ENCODE measurements at regions not wholly inside any gene's neighbourhood (a gene's known extent, or its start where the extent isn't known, plus 50 kb on each side); places are given as distances from the start of the nearest gene placed in this dataset.

DNA sequence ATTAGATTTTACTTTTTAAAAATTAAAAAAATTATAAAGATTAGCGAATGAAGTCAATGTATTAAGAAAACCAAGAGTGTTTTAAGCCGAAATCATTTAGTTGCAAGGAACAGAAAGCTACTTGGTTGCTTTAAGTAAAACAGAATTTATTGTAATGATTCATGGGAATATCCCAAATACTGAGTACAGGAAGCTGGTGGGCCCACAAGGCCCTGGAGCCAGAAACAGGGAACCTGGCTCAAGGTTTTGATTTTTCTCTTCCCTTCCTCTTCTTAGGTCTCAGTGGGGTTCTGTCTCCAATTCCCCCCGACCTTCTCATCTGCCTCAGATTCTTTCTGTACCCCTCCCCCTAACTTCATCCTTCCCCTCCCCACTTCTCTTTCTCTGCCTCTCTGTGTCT lies 229.0 kb downstream of the TLE3 start:
- H4K20me1 ChIP-seq (ENCODE audit: insufficient read depth, low read length): no peaks in the 10 kb centered on the region
- H3K9me1 ChIP-seq (ENCODE audit: insufficient read depth, low read length): no peaks in the 10 kb centered on the region
- no peak for TF ChIP-seq NFE2L2 (IDR thresholded peaks at IDR 0.05; ENCODE audit: low read depth, low read length)
- TF ChIP-seq BHLHE40 (IDR thresholded peaks at IDR 0.05; ENCODE audit: low read depth, low read length): no peak
- TF ChIP-seq FOS (IDR thresholded peaks at IDR 0.05; ENCODE audit: low read depth, low read length): no peak
- no peak for TF ChIP-seq SMC3 (IDR thresholded peaks at IDR 0.05; ENCODE audit: low read depth, low read length)
- no peak for TF ChIP-seq MAFK (IDR thresholded peaks at IDR 0.05; ENCODE audit: low read depth, low read length)
- no peak overlapping the region for H4K91ac ChIP-seq (ENCODE audit: insufficient read depth, low read depth, low read length)
- H3K27me3 ChIP-seq (ENCODE audit: control insufficient read depth, insufficient read depth, low read length): peaks cover 23% of the 10 kb centered on the region
- no peaks in the 10 kb centered on the region for H3K79me1 ChIP-seq (ENCODE audit: low read depth in 1 of 2, low read length in 2 of 2)
- H2AFZ ChIP-seq (replicated peaks; ENCODE audit: low read length, poor library complexity): no peak overlapping the region
- WGBS, 2 experiments (ENCODE audit: extremely low coverage in 2 of 2, insufficient read length in 1 of 2): no CpG with 5 or more reads among the region's 3 CpGs
- no peak overlapping the region for H3K9ac ChIP-seq (ENCODE audit: low read depth, low read length)
- 0 out of 2 replicates have a peak overlapping the region, but pooled peaks have one; percentile 34 for H2BK20ac ChIP-seq (ENCODE audit: low read depth, low read length)
- no TSS peak for BruUV-seq (replicated peaks)
- H3K4ac ChIP-seq (ENCODE audit: low read depth, low read length): no peak overlapping the region
- no peak overlapping the region for H4K5ac ChIP-seq (ENCODE audit: low read depth, low read length)
- no peak overlapping the region for H2BK15ac ChIP-seq (ENCODE audit: low read depth, low read length)
- no peak overlapping the region for H3K56ac ChIP-seq (ENCODE audit: extremely low read depth, insufficient read depth, low read length)
- H3K4me2 ChIP-seq (ENCODE audit: low read depth, low read length): no peak overlapping the region
- no peaks in the 10 kb centered on the region; the same call in 1 of the 2 replicates for H3K4me1 ChIP-seq (ENCODE audit: control insufficient read depth, insufficient read depth, low read length)
- H2AK9ac ChIP-seq (replicated peaks; ENCODE audit: low read depth, low read length, poor library complexity): no peak overlapping the region
- H3K4me3 ChIP-seq (ENCODE audit: insufficient read depth, low read depth, low read length): no peak overlapping the region
- H3K23ac ChIP-seq (ENCODE audit: low read depth, low read length): no peak overlapping the region
- POLR2A ChIA-PET (ENCODE audit: unreplicated experiment): no interaction called here
- peaks cover 12% of the 10 kb centered on the region for H3K9me3 ChIP-seq (ENCODE audit: control insufficient read depth, insufficient read depth, low read length)
- CTCF ChIA-PET: no interaction called here
- no peak overlapping the region for H2BK5ac ChIP-seq (ENCODE audit: low read depth, low read length, poor library complexity, severe bottlenecking)
- H3K18ac ChIP-seq (ENCODE audit: low read depth, low read length): no peak overlapping the region
- no peak overlapping the region for H2AK5ac ChIP-seq (ENCODE audit: low read depth, low read length)
- intact Hi-C loops (cut with micrococcal nuclease) (no loop called here), in situ Hi-C loops (cut with MboI; ENCODE audit: low sequenced_read_pairs) (no loop called here), dilution Hi-C loops (cut with HindIII; ENCODE audit: low sequenced_read_pairs, unreplicated experiment) (no loop called here)
- no peak overlapping the region for H2BK120ac ChIP-seq (ENCODE audit: low read depth, low read length)
- H4K8ac ChIP-seq (ENCODE audit: low read depth in 2 of 2, low read length in 2 of 2): no peak overlapping the region
- no peaks in the 10 kb centered on the region for H3K36me3 ChIP-seq (ENCODE audit: control insufficient read depth, insufficient read depth, low read length)
- no peak for ATAC-seq (ENCODE audit: low read depth)
- H3K14ac ChIP-seq (replicated peaks; ENCODE audit: low read depth, low read length): no peak overlapping the region
- DNase-seq: no peak
- H3K27ac ChIP-seq (ENCODE audit: insufficient read depth, low read length): no peak overlapping the region
